Esophagus squamous epithelium (tissue), 5 donors: ENCODE measurements at regions not wholly inside any gene's neighbourhood (a gene's known extent, or its start where the extent isn't known, plus 50 kb on each side); places are given as distances from the start of the nearest gene placed in this dataset.
A peak's percentile ranks its signal among the peaks of the same experiment; 100 is the strongest.
"Not testable (repeated sequence)": the region's sequence is repeated elsewhere in the genome, so short reads cannot be mapped to it uniquely, and the experiment has no call there.

Experiments used
- DNase-seq: peaks from one replicate; lab custom pipeline; 2025; lab: John Stamatoyannopoulos, UW
- H3K27ac ChIP-seq, 4 donors: fragments of 200-600 bp; sonication (generic); one replicate each; pipeline ENCODE4 v1.5.1; 2016 to 2019; ENCODE audit warnings: mild to moderate bottlenecking in 1 of 4
- H3K27me3 ChIP-seq, 4 donors: fragments of 200-600 bp; sonication (generic); 1 replicate in 3 of 4; 2 replicates in 1 of 4; pipeline versions ENCODE4 v1.5.1 to v1.6.0; 2017 to 2021; ENCODE audit warnings: antibody characterized with exemption in 1 of 4
- H3K36me3 ChIP-seq, 3 donors: fragments of 200-600 bp; sonication (generic); one replicate each; pipeline ENCODE4 v1.5.1; 2016 to 2019
- H3K4me1 ChIP-seq, 3 donors: fragments of 200-600 bp; sonication (generic); one replicate each; pipeline ENCODE4 v1.5.1; 2017 to 2019
- H3K4me3 ChIP-seq, 4 donors: fragments of 200-600 bp; sonication (generic); 1 replicate in 3 of 4; 2 replicates in 1 of 4; pipeline ENCODE4 v1.5.1; 2016 to 2019; ENCODE audit warnings: mild to moderate bottlenecking in 2 of 4, moderate library complexity in 1 of 4
- H3K9me3 ChIP-seq, 3 donors: fragments of 200-600 bp; sonication (generic); one replicate each; pipeline ENCODE4 v1.5.1; 2016 to 2019
- CTCF ChIP-seq, 6 experiments: fragments of 450-650 bp in 4 of 6; fragments of 200-600 bp in 2 of 6; sonication (generic) in 2 of 6; IDR thresholded peaks; one replicate each; pipeline ENCODE4 v1.5.1; 2016 to 2019; ENCODE audit warnings: antibody characterized with exemption in 6 of 6, mild to moderate bottlenecking in 4 of 6, moderate library complexity in 4 of 6
- POLR2A ChIP-seq, 4 donors: fragments of 450-650 bp; IDR thresholded peaks; one replicate each; pipeline ENCODE4 v1.6.1; 2017; ENCODE audit warnings: antibody characterized with exemption in 4 of 4, mild to moderate bottlenecking in 4 of 4, moderate library complexity in 3 of 4
- WGBS, 2 donors: methylation state at CpG; one replicate each; pipeline ENCODE4 v1.1.5; 2018; 5-methylcytosine and 5-hydroxymethylcytosine counted together
- intact Hi-C: fragments of 100-400 bp; cut with DNase I; formaldehyde crosslinking; loops from one replicate; pipeline ENCODE4 v1.15.0; 2022
- donor health status: DM: yes; HTN: yes; CAD: no.

- intact Hi-C loops: no loop called here
Observed at GRCh38 chr2:105514576-105514975, 115.7 kb upstream of the FHL2 start.

GRCh38 chr2:105510761-105511528, 112.1 kb upstream of the FHL2 start:
- H3K36me3 ChIP-seq: no peaks in the 10 kb centered on the region
- no peak overlapping the region for H3K27ac ChIP-seq
- H3K4me1 ChIP-seq: peaks cover 0 to 15% (median 3%) of the 10 kb centered on the region in 3 donors
- 48 to 58% methylated on average over 4 of the region's 4 CpGs for WGBS, 2 donors
- H3K27me3 ChIP-seq: no peaks in the 10 kb centered on the region
- intact Hi-C loops: no loop called here
- DNase-seq: no peak
- no peaks in the 10 kb centered on the region for H3K9me3 ChIP-seq
- TF ChIP-seq POLR2A (IDR thresholded peaks at IDR 0.05): no peak
- no peak for TF ChIP-seq CTCF (IDR thresholded peaks at IDR 0.05)
- no peak overlapping the region for H3K4me3 ChIP-seq

More at GRCh38 chr2:105514576-105514975, 115.7 kb upstream of the FHL2 start:
- Histone ChIP-seq H3K9me3 (no peaks in the 10 kb centered on the region), H3K4me1 (peaks cover 7 to 45% (median 12%) of the 10 kb centered on the region in 3 donors), H3K36me3 (no peaks in the 10 kb centered on the region), H3K27me3 (no peaks in the 10 kb centered on the region), H3K4me3 (no peak overlapping the region), H3K27ac (no peak overlapping the region)
- WGBS, 2 donors: 76 to 89% methylated on average over 6 of the region's 6 CpGs
- TF ChIP-seq CTCF (IDR thresholded peaks at IDR 0.05) (no peak), POLR2A (IDR thresholded peaks at IDR 0.05) (no peak)
- no peak for DNase-seq

- 60 to 67% methylated on average over 4 of the region's 6 CpGs for WGBS, 2 donors
- DNase-seq: no peak
- intact Hi-C loops: no loop called here
Observed at GRCh38 chr2:105509269-105510086, 110.6 kb upstream of the FHL2 start.

GRCh38 chr2:105506860-105507259, 108.0 kb upstream of the FHL2 start:
- intact Hi-C loops, H3K9me3 ChIP-seq, H3K4me3 ChIP-seq, H3K27me3 ChIP-seq, H3K27ac ChIP-seq, H3K4me1 ChIP-seq, DNase-seq, H3K36me3 ChIP-seq: not testable (repeated sequence)
- WGBS, 2 donors: 57 to 71% methylated on average over 1 of the region's 1 CpG

More at GRCh38 chr2:105509269-105510086, 110.6 kb upstream of the FHL2 start:
- peak overlapping the region in 1 of 4 donors; percentile 12 for H3K27ac ChIP-seq
- H3K36me3 ChIP-seq: no peaks in the 10 kb centered on the region
- no peak overlapping the region for H3K4me3 ChIP-seq
- TF ChIP-seq CTCF (IDR thresholded peaks at IDR 0.05): no peak
- TF ChIP-seq POLR2A (IDR thresholded peaks at IDR 0.05): no peak
- H3K4me1 ChIP-seq: peaks cover 0 to 4% (median 0%) of the 10 kb centered on the region in 3 donors
- H3K27me3 ChIP-seq: no peaks in the 10 kb centered on the region
- no peaks in the 10 kb centered on the region for H3K9me3 ChIP-seq

GRCh38 chr2:105504459-105504858, 105.6 kb upstream of the FHL2 start:
- H3K27me3 ChIP-seq: no peaks in the 10 kb centered on the region
- intact Hi-C loops: no loop called here
- no peak overlapping the region for H3K27ac ChIP-seq

More at GRCh38 chr2:105504459-105504858, 105.6 kb upstream of the FHL2 start:
- H3K4me1 ChIP-seq: no peaks in the 10 kb centered on the region
- TF ChIP-seq POLR2A (IDR thresholded peaks at IDR 0.05) (no peak), CTCF (IDR thresholded peaks at IDR 0.05) (no peak)
- no peaks in the 10 kb centered on the region for H3K9me3 ChIP-seq
- H3K4me3 ChIP-seq: no peak overlapping the region
- DNase-seq: no peak
- no peaks in the 10 kb centered on the region for H3K36me3 ChIP-seq
